Breast epithelium (tissue), 3 donors: ENCODE measurements at regions not wholly inside any gene's neighbourhood (a gene's known extent, or its start where the extent isn't known, plus 50 kb on each side); places are given as distances from the start of the nearest gene placed in this dataset.

Source experiments
- CTCF ChIP-seq, 3 donors: fragments of 450-650 bp; IDR thresholded peaks; one replicate each; pipeline ENCODE4 v1.5.1; 2016 to 2017; ENCODE audit warnings: antibody characterized with exemption in 3 of 3, mild to moderate bottlenecking in 3 of 3, moderate library complexity in 3 of 3
- POLR2A ChIP-seq: fragments of 450-650 bp; IDR thresholded peaks from one replicate; pipeline ENCODE4 v1.6.1; 2016; ENCODE audit warnings: antibody characterized with exemption, mild to moderate bottlenecking, moderate library complexity
- POLR2AphosphoS5 ChIP-seq, 3 donors: sonication (generic); formaldehyde crosslinking; IDR thresholded peaks; one replicate each; pipeline ENCODE4 v1.6.1; 2017; ENCODE audit warnings: antibody characterized with exemption in 3 of 3

DNA sequence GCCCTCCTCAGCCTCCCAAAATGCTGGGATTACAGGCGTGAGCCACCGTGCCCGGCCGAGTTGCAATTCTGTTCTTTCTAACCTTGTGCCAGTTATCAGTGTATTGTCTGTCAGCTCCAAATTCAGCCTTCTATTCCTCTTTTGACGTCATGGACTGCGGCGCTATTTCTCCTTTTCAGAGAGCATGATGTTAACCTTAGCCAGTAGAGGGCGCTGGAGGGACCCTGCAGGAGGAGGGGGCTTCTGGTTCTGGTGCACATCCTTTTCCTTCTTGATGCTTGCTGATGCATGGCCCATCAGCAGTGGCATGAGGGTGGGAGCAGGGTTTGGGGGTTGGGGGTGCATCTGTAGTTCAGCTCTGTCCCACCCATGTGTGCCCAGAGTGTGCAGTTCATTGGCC, 179.3 kb upstream of the RMST start:
- no peak for TF ChIP-seq CTCF (IDR thresholded peaks at IDR 0.05)
- TF ChIP-seq POLR2A: no peak
- TF ChIP-seq POLR2AphosphoS5 (IDR thresholded peaks at IDR 0.05): no peak
